ENCODE measurements at regions not wholly inside any gene's neighbourhood (a gene's known extent, or its start where the extent isn't known, plus 50 kb on each side); places are given as distances from the start of the nearest gene placed in this dataset.

DNA sequence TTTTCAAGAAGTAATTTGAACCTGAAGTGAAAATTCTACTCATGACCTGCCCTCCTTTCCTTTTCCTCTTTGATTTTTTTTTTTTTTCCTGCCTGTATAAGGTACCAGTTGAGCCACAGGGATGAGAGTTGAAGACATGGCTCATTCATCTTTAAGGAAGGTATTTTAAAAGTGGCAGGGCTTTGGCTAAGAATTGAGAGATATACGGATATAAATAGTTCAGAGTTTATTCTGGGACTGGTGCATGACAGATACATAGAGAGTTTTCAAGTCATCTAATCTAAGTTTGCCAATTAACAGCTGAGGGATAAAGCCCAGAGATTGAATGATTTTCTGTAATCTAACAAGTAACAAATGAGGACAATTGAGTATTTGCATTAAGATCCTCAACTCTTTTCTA lies 69.8 kb downstream of the BTBD3 start:
- no peaks in the 10 kb centered on the region for H3K27me3 Mint-ChIP-seq (ENCODE audit: insufficient read depth, unreplicated experiment)
- TF ChIP-seq, protein P1, sequence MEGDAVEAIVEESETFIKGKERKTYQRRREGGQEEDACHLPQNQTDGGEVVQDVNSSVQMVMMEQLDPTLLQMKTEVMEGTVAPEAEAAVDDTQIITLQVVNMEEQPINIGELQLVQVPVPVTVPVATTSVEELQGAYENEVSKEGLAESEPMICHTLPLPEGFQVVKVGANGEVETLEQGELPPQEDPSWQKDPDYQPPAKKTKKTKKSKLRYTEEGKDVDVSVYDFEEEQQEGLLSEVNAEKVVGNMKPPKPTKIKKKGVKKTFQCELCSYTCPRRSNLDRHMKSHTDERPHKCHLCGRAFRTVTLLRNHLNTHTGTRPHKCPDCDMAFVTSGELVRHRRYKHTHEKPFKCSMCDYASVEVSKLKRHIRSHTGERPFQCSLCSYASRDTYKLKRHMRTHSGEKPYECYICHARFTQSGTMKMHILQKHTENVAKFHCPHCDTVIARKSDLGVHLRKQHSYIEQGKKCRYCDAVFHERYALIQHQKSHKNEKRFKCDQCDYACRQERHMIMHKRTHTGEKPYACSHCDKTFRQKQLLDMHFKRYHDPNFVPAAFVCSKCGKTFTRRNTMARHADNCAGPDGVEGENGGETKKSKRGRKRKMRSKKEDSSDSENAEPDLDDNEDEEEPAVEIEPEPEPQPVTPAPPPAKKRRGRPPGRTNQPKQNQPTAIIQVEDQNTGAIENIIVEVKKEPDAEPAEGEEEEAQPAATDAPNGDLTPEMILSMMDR (IDR thresholded peaks at IDR 0.05; ENCODE audit: unreplicated experiment) = no peak
- POLR2A ChIA-PET = no interaction called here
- no peaks in the 10 kb centered on the region for H3K36me3 Mint-ChIP-seq (ENCODE audit: insufficient read depth, unreplicated experiment)
- BruUV-seq (replicated peaks) = no TSS peak
- no peak for DNase-seq (ENCODE audit: unreplicated experiment)
- CTCF ChIA-PET = no interaction called here
- H3K4me3 Mint-ChIP-seq (ENCODE audit: unreplicated experiment) = no peak overlapping the region
- intact Hi-C loops (cut with micrococcal nuclease) = no loop called here
- H3K4me1 Mint-ChIP-seq (ENCODE audit: insufficient read depth, unreplicated experiment) = no peaks in the 10 kb centered on the region
- no peak overlapping the region for H3K27ac Mint-ChIP-seq (ENCODE audit: low read depth, unreplicated experiment)
- peaks cover 7% of the 10 kb centered on the region for H3K9me3 Mint-ChIP-seq (ENCODE audit: unreplicated experiment)

DNA sequence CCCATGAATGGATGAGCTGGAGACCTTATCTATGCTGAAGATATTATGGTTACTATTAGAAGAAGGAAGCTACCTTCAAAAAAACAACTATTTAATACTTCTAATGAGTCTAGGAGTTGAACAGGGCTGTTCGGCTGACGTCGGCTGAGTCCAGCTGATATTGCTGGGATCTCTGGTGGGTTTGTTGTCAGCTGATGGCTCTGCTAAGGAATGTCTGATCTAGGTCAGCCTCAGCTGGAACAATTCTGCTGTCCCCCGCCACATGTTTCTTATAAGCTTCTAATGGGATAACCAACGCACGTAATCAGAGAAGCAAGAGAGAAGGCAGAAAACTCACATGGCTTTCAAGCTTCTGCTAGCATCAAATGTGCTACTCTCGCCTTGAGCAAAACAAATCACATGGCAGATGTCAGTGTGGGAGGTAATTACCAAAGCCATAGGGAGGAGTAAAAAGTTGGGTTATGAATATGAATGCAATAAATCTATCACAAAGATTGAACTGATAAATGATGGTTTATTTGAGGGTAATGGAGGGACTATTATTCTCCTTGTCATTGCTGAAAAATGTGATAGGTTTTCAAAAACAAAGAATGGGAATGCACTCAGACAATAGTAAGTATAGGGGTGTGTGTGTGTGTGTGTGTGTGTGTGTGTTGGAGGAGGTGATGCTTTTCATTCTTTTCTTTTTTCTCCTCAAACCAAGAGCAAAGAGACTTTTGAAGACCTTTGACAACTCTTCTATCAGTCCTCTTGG lies 71.5 kb downstream of the BTBD3 start:
- ChIA-PET CTCF (interaction anchor here (0.7 kb wide), 1 partner anchor 26 kb away, joined by 4 read pairs; no protein-coding TSS in a partner anchor), POLR2A (interaction anchor here (0.7 kb wide), 1 partner anchor 11 kb away, joined by 3 read pairs; no protein-coding TSS in a partner anchor)
- intact Hi-C loops (cut with micrococcal nuclease) = no loop called here
- BruUV-seq (replicated peaks) = no TSS peak
- TF ChIP-seq, protein P1 (IDR thresholded peaks at IDR 0.05; ENCODE audit: unreplicated experiment) = no peak
- Mint-ChIP-seq H3K9me3 (ENCODE audit: unreplicated experiment) (peaks cover 7% of the 10 kb centered on the region), H3K4me1 (ENCODE audit: insufficient read depth, unreplicated experiment) (no peaks in the 10 kb centered on the region), H3K27me3 (ENCODE audit: insufficient read depth, unreplicated experiment) (no peaks in the 10 kb centered on the region), H3K4me3 (ENCODE audit: unreplicated experiment) (no peak overlapping the region), H3K27ac (ENCODE audit: low read depth, unreplicated experiment) (no peak overlapping the region), H3K36me3 (ENCODE audit: insufficient read depth, unreplicated experiment) (no peaks in the 10 kb centered on the region)
- DNase-seq (ENCODE audit: unreplicated experiment) = no peak

DNA sequence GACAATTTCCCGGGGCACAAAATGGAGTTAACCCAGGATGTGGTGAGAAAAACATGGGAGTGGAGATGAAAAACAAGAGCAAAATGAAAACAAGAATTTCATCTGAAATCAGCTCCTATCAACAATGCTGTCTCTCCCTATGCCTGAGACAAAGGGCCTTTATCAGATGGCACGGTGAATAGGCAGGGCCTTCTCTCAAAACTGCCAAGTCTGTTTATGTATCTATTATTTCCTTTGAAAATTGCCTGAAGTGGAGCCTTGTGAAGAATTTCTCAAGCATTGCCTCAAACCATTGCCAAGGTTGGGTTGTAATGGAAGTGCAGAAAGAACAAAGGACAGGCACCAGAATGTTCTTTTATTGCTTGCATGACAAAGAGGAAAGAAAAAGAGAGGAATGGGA lies 74.7 kb downstream of the BTBD3 start:
- no peak overlapping the region for H3K27ac Mint-ChIP-seq (ENCODE audit: low read depth, unreplicated experiment)
- H3K4me1 Mint-ChIP-seq (ENCODE audit: insufficient read depth, unreplicated experiment) = no peaks in the 10 kb centered on the region
- ChIA-PET POLR2A (no interaction called here), CTCF (interaction anchor here (0.6 to 0.9 kb wide), 2 partner anchors 175 to 325 kb away, joined by 3 read pairs; no protein-coding TSS in a partner anchor)
- H3K27me3 Mint-ChIP-seq (ENCODE audit: insufficient read depth, unreplicated experiment) = no peaks in the 10 kb centered on the region
- peaks cover 7% of the 10 kb centered on the region for H3K9me3 Mint-ChIP-seq (ENCODE audit: unreplicated experiment)
- TF ChIP-seq, protein P1 (IDR thresholded peaks at IDR 0.05; ENCODE audit: unreplicated experiment) = no peak
- no peaks in the 10 kb centered on the region for H3K36me3 Mint-ChIP-seq (ENCODE audit: insufficient read depth, unreplicated experiment)
- no TSS peak for BruUV-seq (replicated peaks)
- DNase-seq (ENCODE audit: unreplicated experiment) = no peak
- intact Hi-C loops (cut with micrococcal nuclease) = no loop called here
- H3K4me3 Mint-ChIP-seq (ENCODE audit: unreplicated experiment) = no peak overlapping the region

DNA sequence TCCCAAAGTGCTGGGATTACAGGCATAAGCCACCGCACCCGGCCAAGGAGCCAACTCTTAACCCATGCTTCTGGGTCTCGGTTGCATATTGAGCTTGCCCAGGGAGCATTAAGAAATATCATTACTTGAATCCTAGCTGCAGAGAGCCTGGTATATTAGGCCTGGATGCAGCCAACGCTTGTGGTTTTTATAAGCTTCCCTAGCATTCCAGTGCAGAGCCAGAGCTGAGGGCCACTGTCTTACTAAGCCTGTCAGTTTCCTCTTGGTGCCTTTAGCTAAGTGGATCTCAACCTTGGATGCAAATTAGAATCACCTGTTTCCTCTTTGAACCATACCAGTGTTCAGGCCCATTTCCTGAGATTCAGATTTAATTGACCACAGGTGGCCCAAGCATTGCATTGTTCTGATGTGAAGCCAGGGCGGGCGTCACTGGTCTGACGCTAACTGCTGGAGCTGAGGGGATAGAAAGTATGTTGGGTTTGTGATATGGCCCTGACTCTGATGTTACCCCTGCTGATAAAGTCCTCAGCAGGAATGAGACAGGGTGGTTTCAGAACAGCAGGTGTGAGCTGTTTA lies 76.3 kb downstream of the BTBD3 start:
- Mint-ChIP-seq H3K9me3 (ENCODE audit: unreplicated experiment) (peaks cover 7% of the 10 kb centered on the region), H3K27me3 (ENCODE audit: insufficient read depth, unreplicated experiment) (no peaks in the 10 kb centered on the region), H3K27ac (ENCODE audit: low read depth, unreplicated experiment) (no peak overlapping the region), H3K4me3 (ENCODE audit: unreplicated experiment) (no peak overlapping the region), H3K36me3 (ENCODE audit: insufficient read depth, unreplicated experiment) (no peaks in the 10 kb centered on the region), H3K4me1 (ENCODE audit: insufficient read depth, unreplicated experiment) (no peaks in the 10 kb centered on the region)
- CTCF ChIA-PET = no interaction called here
- POLR2A ChIA-PET = no interaction called here
- TF ChIP-seq, protein P1 (IDR thresholded peaks at IDR 0.05; ENCODE audit: unreplicated experiment) = no peak
- no peak for DNase-seq (ENCODE audit: unreplicated experiment)
- no TSS peak for BruUV-seq (replicated peaks)
- intact Hi-C loops (cut with micrococcal nuclease) = no loop called here

Data from MCF 10A (cell line).